Spleen (tissue), 11 donors: ENCODE measurements at regions not wholly inside any gene's neighbourhood (a gene's known extent, or its start where the extent isn't known, plus 50 kb on each side); places are given as distances from the start of the nearest gene placed in this dataset.

Experiments used
- DNase-seq: peaks from one replicate; pipeline ENCODE4 v3.0.0-alpha.2; 2020
- H3K27ac ChIP-seq, 8 donors: fragments of 200-600 bp; sonication (generic) in 7 of 8; 1 replicate in 4 of 8; 2 replicates in 4 of 8; pipeline versions ENCODE4 v1.5.0 to v1.8.0; 2016 to 2021; ENCODE audit warnings: inconsistent platforms in 4 of 8, mild to moderate bottlenecking in 4 of 8, moderate library complexity in 1 of 8
- H3K27me3 ChIP-seq, 7 donors: fragments of 200-600 bp; sonication (generic) in 6 of 7; replicated peaks in 1 of 7; 1 replicate in 4 of 7; 2 replicates in 3 of 7; pipeline versions ENCODE4 v1.5.0 to v1.8.0; 2016 to 2021; ENCODE audit warnings: inconsistent platforms in 3 of 7, mild to moderate bottlenecking in 1 of 7
- H3K36me3 ChIP-seq, 6 donors: fragments of 200-600 bp; sonication (generic) in 5 of 6; 1 replicate in 4 of 6; 2 replicates in 2 of 6; pipeline versions ENCODE4 v1.5.0 to v1.8.0; 2016 to 2021; ENCODE audit warnings: inconsistent platforms in 2 of 6
- H3K4me1 ChIP-seq, 6 donors: fragments of 200-600 bp; sonication (generic) in 5 of 6; 1 replicate in 3 of 6; 2 replicates in 3 of 6; pipeline versions ENCODE4 v1.5.0 to v1.8.0; 2016 to 2021; ENCODE audit warnings: inconsistent platforms in 3 of 6
- H3K4me3 ChIP-seq, 8 donors: fragments of 200-600 bp; sonication (generic) in 7 of 8; 1 replicate in 4 of 8; 2 replicates in 4 of 8; pipeline versions ENCODE4 v1.5.0 to v1.8.0; 2016 to 2021; ENCODE audit warnings: inconsistent platforms in 4 of 8, mild to moderate bottlenecking in 4 of 8, moderate library complexity in 2 of 8
- H3K9me3 ChIP-seq, 8 donors: fragments of 200-600 bp; sonication (generic) in 7 of 8; 1 replicate in 4 of 8; 2 replicates in 4 of 8; pipeline versions ENCODE4 v1.5.0 to v1.8.0; 2016 to 2021; ENCODE audit warnings: inconsistent platforms in 4 of 8
- CTCF ChIP-seq, 11 experiments: fragments of 200-600 bp in 7 of 11; fragments of 450-650 bp in 4 of 11; sonication (generic) in 4 of 11; IDR thresholded peaks in 8 of 11; conservative IDR thresholded peaks in 3 of 11; 1 replicate in 7 of 11; 2 replicates in 4 of 11; pipeline versions ENCODE4 v1.4.0 to v1.8.0; 2016 to 2021; ENCODE audit warnings: antibody characterized with exemption in 11 of 11, inconsistent platforms in 4 of 11, mild to moderate bottlenecking in 1 of 11
- POLR2A ChIP-seq, 3 donors: fragments of 450-650 bp; IDR thresholded peaks; one replicate each; pipeline ENCODE4 v1.5.1; 2017; ENCODE audit warnings: antibody characterized with exemption in 3 of 3, mild to moderate bottlenecking in 1 of 3
- POLR2AphosphoS5 ChIP-seq, 3 donors: sonication (generic); formaldehyde crosslinking; IDR thresholded peaks; one replicate each; pipeline ENCODE4 v1.5.1; 2017; ENCODE audit warnings: antibody characterized with exemption in 3 of 3
- WGBS, 5 donors: extraction: QIAGEN DNeasy Blood & Tissue Kit in 3 of 5; methylation state at CpG; one replicate each; pipeline versions ENCODE4 v1.1.5 to v1.1.7; 2013 to 2018; 5-methylcytosine and 5-hydroxymethylcytosine counted together
- intact Hi-C: fragments of 100-400 bp; cut with DNase I; formaldehyde crosslinking; loops from one replicate; pipeline ENCODE4 v1.15.0; 2023; ENCODE audit warnings: low total_unique reads
- donor health status: healthy with polysubstance abuse.
- donor health status: DM: no; HTN: no; CAD: no; lungs with moderate emphysema.
- donor health status: DM: no; HTN: no; CAD: no.
- donor health status: Bipolar disorder and iron deficiency.
- donor health status: healthy.
- donor health status: DM: no; HTN: no; CAD: no.
- donor health status: DM: yes; HTN: yes; CAD: no.

GRCh38 chr3:146884721-146885120, 279.6 kb upstream of the PLSCR5 start:
- no peak for DNase-seq
- peaks cover 0 to 6% (median 0%) of the 10 kb centered on the region in 8 donors for H3K9me3 ChIP-seq
- H3K4me1 ChIP-seq = no peaks in the 10 kb centered on the region
- no peak overlapping the region for H3K27ac ChIP-seq
- intact Hi-C loops = no loop called here
- WGBS, 5 donors = 70 to 78% (median 74%) methylated on average over 4 of the region's 4 CpGs
- no peak for TF ChIP-seq POLR2A (IDR thresholded peaks at IDR 0.05)
- TF ChIP-seq CTCF (IDR thresholded peaks at IDR 0.05 in 8 of 11, conservative IDR thresholded peaks at IDR 0.05 in 3 of 11) = no peak
- no peak for TF ChIP-seq POLR2AphosphoS5 (IDR thresholded peaks at IDR 0.05)
- no peak overlapping the region for H3K4me3 ChIP-seq
- H3K36me3 ChIP-seq = no peaks in the 10 kb centered on the region
- H3K27me3 ChIP-seq = no peaks in the 10 kb centered on the region

- 69 to 83% (median 73%) methylated on average over 2 of the region's 2 CpGs for WGBS, 5 donors
These were observed 279.1 kb upstream of the PLSCR5 start for GRCh38 chr3:146884296-146884695.

GRCh38 chr3:146883288-146883687, 278.1 kb upstream of the PLSCR5 start:
- no peaks in the 10 kb centered on the region for H3K4me1 ChIP-seq
- no peak overlapping the region for H3K4me3 ChIP-seq
- peaks cover 0 to 6% (median 0%) of the 10 kb centered on the region in 8 donors for H3K9me3 ChIP-seq
- DNase-seq = no peak
- no peaks in the 10 kb centered on the region for H3K36me3 ChIP-seq
- intact Hi-C loops = no loop called here
- H3K27ac ChIP-seq = no peak overlapping the region
- TF ChIP-seq CTCF (IDR thresholded peaks at IDR 0.05 in 8 of 11, conservative IDR thresholded peaks at IDR 0.05 in 3 of 11) (no peak), POLR2A (IDR thresholded peaks at IDR 0.05) (no peak), POLR2AphosphoS5 (IDR thresholded peaks at IDR 0.05) (no peak)
- no peaks in the 10 kb centered on the region for H3K27me3 ChIP-seq
- 45 to 77% (median 62%) methylated on average over 1 of the region's 1 CpG for WGBS, 5 donors

More at GRCh38 chr3:146884296-146884695, 279.1 kb upstream of the PLSCR5 start:
- H3K36me3 ChIP-seq = no peaks in the 10 kb centered on the region
- DNase-seq = no peak
- intact Hi-C loops = no loop called here
- peaks cover 0 to 6% (median 0%) of the 10 kb centered on the region in 8 donors for H3K9me3 ChIP-seq
- no peak for TF ChIP-seq POLR2A (IDR thresholded peaks at IDR 0.05)
- no peak for TF ChIP-seq POLR2AphosphoS5 (IDR thresholded peaks at IDR 0.05)
- TF ChIP-seq CTCF (IDR thresholded peaks at IDR 0.05 in 8 of 11, conservative IDR thresholded peaks at IDR 0.05 in 3 of 11) = no peak
- no peak overlapping the region for H3K27ac ChIP-seq
- H3K27me3 ChIP-seq = no peaks in the 10 kb centered on the region
- H3K4me1 ChIP-seq = no peaks in the 10 kb centered on the region
- H3K4me3 ChIP-seq = no peak overlapping the region

- no peaks in the 10 kb centered on the region for H3K27me3 ChIP-seq
- no peak for DNase-seq
- H3K9me3 ChIP-seq = no peaks in the 10 kb centered on the region
- H3K4me3 ChIP-seq = no peak overlapping the region
- intact Hi-C loops = no loop called here
- no peaks in the 10 kb centered on the region for H3K36me3 ChIP-seq
- 74 to 88% (median 80%) methylated on average over 3 of the region's 3 CpGs for WGBS, 5 donors
- H3K4me1 ChIP-seq = no peaks in the 10 kb centered on the region
- no peak for TF ChIP-seq CTCF (IDR thresholded peaks at IDR 0.05 in 8 of 11, conservative IDR thresholded peaks at IDR 0.05 in 3 of 11)
- TF ChIP-seq POLR2A (IDR thresholded peaks at IDR 0.05) = no peak
- no peak for TF ChIP-seq POLR2AphosphoS5 (IDR thresholded peaks at IDR 0.05)
- no peak overlapping the region for H3K27ac ChIP-seq
These were observed 277.0 kb upstream of the PLSCR5 start for GRCh38 chr3:146881966-146882760.
